ENCODE measurements at regions not wholly inside any gene's neighbourhood (a gene's known extent, or its start where the extent isn't known, plus 50 kb on each side); places are given as distances from the start of the nearest gene placed in this dataset.

DNA sequence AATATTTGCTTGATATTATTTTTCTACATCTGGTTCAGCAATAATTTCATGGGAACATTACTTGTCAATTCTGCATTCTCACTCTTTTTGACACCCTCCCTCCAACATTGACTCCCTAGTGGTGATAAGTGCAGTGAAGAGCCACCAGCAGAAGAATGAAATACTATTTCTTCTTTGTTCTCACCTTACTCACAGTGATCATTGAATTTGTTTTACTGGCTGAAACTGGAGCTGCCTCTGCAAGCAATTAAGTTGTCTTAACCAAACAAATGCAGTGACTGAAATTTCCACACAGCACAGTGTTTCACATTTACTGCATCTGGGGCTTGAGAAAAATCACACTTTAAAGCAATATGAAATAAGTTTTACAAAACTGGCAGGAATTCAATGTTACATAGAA is 189.8 kb downstream of the JRKL start (continued):
- TF ChIP-seq, protein P1, sequence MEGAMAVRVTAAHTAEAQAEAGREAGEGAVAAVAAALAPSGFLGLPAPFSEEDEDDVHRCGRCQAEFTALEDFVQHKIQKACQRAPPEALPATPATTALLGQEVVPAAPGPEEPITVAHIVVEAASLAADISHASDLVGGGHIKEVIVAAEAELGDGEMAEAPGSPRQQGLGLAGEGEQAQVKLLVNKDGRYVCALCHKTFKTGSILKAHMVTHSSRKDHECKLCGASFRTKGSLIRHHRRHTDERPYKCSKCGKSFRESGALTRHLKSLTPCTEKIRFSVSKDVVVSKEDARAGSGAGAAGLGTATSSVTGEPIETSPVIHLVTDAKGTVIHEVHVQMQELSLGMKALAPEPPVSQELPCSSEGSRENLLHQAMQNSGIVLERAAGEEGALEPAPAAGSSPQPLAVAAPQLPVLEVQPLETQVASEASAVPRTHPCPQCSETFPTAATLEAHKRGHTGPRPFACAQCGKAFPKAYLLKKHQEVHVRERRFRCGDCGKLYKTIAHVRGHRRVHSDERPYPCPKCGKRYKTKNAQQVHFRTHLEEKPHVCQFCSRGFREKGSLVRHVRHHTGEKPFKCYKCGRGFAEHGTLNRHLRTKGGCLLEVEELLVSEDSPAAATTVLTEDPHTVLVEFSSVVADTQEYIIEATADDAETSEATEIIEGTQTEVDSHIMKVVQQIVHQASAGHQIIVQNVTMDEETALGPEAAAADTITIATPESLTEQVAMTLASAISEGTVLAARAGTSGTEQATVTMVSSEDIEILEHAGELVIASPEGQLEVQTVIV (IDR thresholded peaks at IDR 0.05; ENCODE audit: borderline replicate concordance, partially characterized antibody): no peak

- intact Hi-C loops (cut with micrococcal nuclease; ENCODE audit: unreplicated experiment): no loop called here
- no peak for ATAC-seq
- SMC1A ChIA-PET (ENCODE audit: uncharacterized antibody, unreplicated experiment): no interaction called here
- TF ChIP-seq, protein P2, sequence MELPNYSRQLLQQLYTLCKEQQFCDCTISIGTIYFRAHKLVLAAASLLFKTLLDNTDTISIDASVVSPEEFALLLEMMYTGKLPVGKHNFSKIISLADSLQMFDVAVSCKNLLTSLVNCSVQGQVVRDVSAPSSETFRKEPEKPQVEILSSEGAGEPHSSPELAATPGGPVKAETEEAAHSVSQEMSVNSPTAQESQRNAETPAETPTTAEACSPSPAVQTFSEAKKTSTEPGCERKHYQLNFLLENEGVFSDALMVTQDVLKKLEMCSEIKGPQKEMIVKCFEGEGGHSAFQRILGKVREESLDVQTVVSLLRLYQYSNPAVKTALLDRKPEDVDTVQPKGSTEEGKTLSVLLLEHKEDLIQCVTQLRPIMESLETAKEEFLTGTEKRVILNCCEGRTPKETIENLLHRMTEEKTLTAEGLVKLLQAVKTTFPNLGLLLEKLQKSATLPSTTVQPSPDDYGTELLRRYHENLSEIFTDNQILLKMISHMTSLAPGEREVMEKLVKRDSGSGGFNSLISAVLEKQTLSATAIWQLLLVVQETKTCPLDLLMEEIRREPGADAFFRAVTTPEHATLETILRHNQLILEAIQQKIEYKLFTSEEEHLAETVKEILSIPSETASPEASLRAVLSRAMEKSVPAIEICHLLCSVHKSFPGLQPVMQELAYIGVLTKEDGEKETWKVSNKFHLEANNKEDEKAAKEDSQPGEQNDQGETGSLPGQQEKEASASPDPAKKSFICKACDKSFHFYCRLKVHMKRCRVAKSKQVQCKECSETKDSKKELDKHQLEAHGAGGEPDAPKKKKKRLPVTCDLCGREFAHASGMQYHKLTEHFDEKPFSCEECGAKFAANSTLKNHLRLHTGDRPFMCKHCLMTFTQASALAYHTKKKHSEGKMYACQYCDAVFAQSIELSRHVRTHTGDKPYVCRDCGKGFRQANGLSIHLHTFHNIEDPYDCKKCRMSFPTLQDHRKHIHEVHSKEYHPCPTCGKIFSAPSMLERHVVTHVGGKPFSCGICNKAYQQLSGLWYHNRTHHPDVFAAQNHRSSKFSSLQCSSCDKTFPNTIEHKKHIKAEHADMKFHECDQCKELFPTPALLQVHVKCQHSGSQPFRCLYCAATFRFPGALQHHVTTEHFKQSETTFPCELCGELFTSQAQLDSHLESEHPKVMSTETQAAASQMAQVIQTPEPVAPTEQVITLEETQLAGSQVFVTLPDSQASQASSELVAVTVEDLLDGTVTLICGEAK (IDR thresholded peaks at IDR 0.05; ENCODE audit: borderline replicate concordance): no peak
- TF ChIP-seq CHD1 (IDR thresholded peaks at IDR 0.05; ENCODE audit: low read depth, low read length) (no peak), EGR1 (IDR thresholded peaks at IDR 0.05; ENCODE audit: borderline replicate concordance in 1 of 2, low read depth in 2 of 2, low read length in 2 of 2) (no peak), CBX3 (IDR thresholded peaks at IDR 0.05; ENCODE audit: borderline replicate concordance, low read depth) (no peak), BRCA1 (IDR thresholded peaks at IDR 0.05; ENCODE audit: low read depth, low read length) (no peak)
- TF ChIP-seq, protein P3, sequence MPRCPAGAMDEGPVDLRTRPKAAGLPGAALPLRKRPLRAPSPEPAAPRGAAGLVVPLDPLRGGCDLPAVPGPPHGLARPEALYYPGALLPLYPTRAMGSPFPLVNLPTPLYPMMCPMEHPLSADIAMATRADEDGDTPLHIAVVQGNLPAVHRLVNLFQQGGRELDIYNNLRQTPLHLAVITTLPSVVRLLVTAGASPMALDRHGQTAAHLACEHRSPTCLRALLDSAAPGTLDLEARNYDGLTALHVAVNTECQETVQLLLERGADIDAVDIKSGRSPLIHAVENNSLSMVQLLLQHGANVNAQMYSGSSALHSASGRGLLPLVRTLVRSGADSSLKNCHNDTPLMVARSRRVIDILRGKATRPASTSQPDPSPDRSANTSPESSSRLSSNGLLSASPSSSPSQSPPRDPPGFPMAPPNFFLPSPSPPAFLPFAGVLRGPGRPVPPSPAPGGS (IDR thresholded peaks at IDR 0.05; ENCODE audit: borderline replicate concordance, insufficient read depth, low read depth, low read length, poor library complexity, severe bottlenecking): no peak
- TF ChIP-seq, protein P4, sequence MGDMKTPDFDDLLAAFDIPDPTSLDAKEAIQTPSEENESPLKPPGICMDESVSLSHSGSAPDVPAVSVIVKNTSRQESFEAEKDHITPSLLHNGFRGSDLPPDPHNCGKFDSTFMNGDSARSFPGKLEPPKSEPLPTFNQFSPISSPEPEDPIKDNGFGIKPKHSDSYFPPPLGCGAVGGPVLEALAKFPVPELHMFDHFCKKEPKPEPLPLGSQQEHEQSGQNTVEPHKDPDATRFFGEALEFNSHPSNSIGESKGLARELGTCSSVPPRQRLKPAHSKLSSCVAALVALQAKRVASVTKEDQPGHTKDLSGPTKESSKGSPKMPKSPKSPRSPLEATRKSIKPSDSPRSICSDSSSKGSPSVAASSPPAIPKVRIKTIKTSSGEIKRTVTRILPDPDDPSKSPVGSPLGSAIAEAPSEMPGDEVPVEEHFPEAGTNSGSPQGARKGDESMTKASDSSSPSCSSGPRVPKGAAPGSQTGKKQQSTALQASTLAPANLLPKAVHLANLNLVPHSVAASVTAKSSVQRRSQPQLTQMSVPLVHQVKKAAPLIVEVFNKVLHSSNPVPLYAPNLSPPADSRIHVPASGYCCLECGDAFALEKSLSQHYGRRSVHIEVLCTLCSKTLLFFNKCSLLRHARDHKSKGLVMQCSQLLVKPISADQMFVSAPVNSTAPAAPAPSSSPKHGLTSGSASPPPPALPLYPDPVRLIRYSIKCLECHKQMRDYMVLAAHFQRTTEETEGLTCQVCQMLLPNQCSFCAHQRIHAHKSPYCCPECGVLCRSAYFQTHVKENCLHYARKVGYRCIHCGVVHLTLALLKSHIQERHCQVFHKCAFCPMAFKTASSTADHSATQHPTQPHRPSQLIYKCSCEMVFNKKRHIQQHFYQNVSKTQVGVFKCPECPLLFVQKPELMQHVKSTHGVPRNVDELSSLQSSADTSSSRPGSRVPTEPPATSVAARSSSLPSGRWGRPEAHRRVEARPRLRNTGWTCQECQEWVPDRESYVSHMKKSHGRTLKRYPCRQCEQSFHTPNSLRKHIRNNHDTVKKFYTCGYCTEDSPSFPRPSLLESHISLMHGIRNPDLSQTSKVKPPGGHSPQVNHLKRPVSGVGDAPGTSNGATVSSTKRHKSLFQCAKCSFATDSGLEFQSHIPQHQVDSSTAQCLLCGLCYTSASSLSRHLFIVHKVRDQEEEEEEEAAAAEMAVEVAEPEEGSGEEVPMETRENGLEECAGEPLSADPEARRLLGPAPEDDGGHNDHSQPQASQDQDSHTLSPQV (IDR thresholded peaks at IDR 0.05): no peak
Measured at GRCh38 chr11:96580476-96581040, 190.7 kb downstream of the JRKL start.

More at GRCh38 chr11:96580476-96581040, 190.7 kb downstream of the JRKL start:
- Histone ChIP-seq H2AFZ (ENCODE audit: control insufficient read depth, low read depth, low read length) (no peak overlapping the region), H3K27me3 (replicated peaks in 1 of 2; ENCODE audit: control insufficient read depth in 2 of 2, insufficient read depth in 2 of 2, low read length in 1 of 2) (no peaks in the 10 kb centered on the region), H3K79me2 (ENCODE audit: control insufficient read depth, insufficient read depth, low read length) (no peaks in the 10 kb centered on the region), H3K9ac (ENCODE audit: control insufficient read depth, insufficient read depth, low read length) (no peak overlapping the region), H4K20me1 (ENCODE audit: control insufficient read depth, insufficient read depth) (no peaks in the 10 kb centered on the region), H3K4me1 (ENCODE audit: control insufficient read depth, insufficient read depth, low read length) (no peaks in the 10 kb centered on the region), H3K4me3 (no peak overlapping the region), H3K36me3 (ENCODE audit: control insufficient read depth in 2 of 2, insufficient read depth in 2 of 2, low read length in 1 of 2) (no peaks in the 10 kb centered on the region), H3K27ac (ENCODE audit: control insufficient read depth, insufficient read depth) (no peak overlapping the region), H3K9me3 (replicated peaks; ENCODE audit: control insufficient read depth, insufficient read depth, low read length) (no peaks in the 10 kb centered on the region), H3K4me2 (ENCODE audit: control insufficient read depth, insufficient read depth) (no peak overlapping the region)
- FAIRE-seq (no peak), DNase-seq (ENCODE audit: low read depth, low spot score) (no peak)
- ChIA-PET RAD21 (ENCODE audit: unreplicated experiment) (no interaction called here), CTCF (no interaction called here), POLR2A (no interaction called here)
- in situ Hi-C loops (cut with MboI): no loop called here
- WGBS (ENCODE audit: insufficient coverage, insufficient replicate concordance, low lambda C conversion rate, missing lambda C conversion rate): 17% methylated on average over 5 of the region's 5 CpGs
- no TSS peak for BruUV-seq (replicated peaks)

All from GM12878 (cell line).